DOHH2 (cell line): ENCODE measurements at regions not wholly inside any gene's neighbourhood (a gene's known extent, or its start where the extent isn't known, plus 50 kb on each side); places are given as distances from the start of the nearest gene placed in this dataset.

ENCODE experiments used
- H3F3A ChIP-seq: fragments of 200-600 bp; sonication (generic), shearing (Covaris generic); 2 replicates; pipeline ENCODE4 v1.6.0; 2016; ENCODE audit warnings: antibody characterized with exemption, mild to moderate bottlenecking; ENCODE audit not compliant: control insufficient read depth, insufficient read depth
- H3K27ac ChIP-seq: fragments of 200-600 bp; sonication (generic); 2 replicates; pipeline ENCODE4 v1.5.1; 2014; ENCODE audit warnings: low read depth, mild to moderate bottlenecking, low read length, moderate library complexity
- H3K27me3 ChIP-seq: fragments of 200-600 bp; sonication (generic); 2 replicates; pipeline ENCODE4 v1.6.1; 2014; ENCODE audit warnings: mild to moderate bottlenecking, low read length, mixed read lengths; ENCODE audit not compliant: control insufficient read depth
- H3K36me3 ChIP-seq: fragments of 200-600 bp; sonication (generic); 2 replicates; pipeline ENCODE4 v1.6.1; 2014; ENCODE audit warnings: mild to moderate bottlenecking, low read length, moderate library complexity, mixed read lengths; ENCODE audit not compliant: control insufficient read depth
- H3K4me1 ChIP-seq: fragments of 200-600 bp; sonication (generic); 2 replicates; pipeline ENCODE4 v1.6.1; 2014; ENCODE audit warnings: mild to moderate bottlenecking, low read length, mixed read lengths; ENCODE audit not compliant: control insufficient read depth
- H3K4me2 ChIP-seq: fragments of 200-600 bp; sonication (generic); 2 replicates; pipeline ENCODE4 v1.6.0; 2014; ENCODE audit warnings: mild to moderate bottlenecking, low read length, moderate library complexity
- H3K4me3 ChIP-seq: fragments of 200-600 bp; sonication (generic); 2 replicates; pipeline ENCODE4 v1.5.1; 2014; ENCODE audit warnings: mild to moderate bottlenecking, low read length, mixed read lengths
- H3K79me2 ChIP-seq: fragments of 200-600 bp; sonication (generic); 2 replicates; pipeline ENCODE4 v1.6.1; 2014; ENCODE audit warnings: mild to moderate bottlenecking, low read length, mixed read lengths; ENCODE audit not compliant: control insufficient read depth
- H3K9me2 ChIP-seq: fragments of 200-600 bp; sonication (generic); replicated peaks from 2 replicates; pipeline ENCODE4 v1.6.1; 2014; ENCODE audit warnings: mild to moderate bottlenecking, low read length, mixed read lengths; ENCODE audit not compliant: control insufficient read depth
- H3K9me3 ChIP-seq: fragments of 200-600 bp; sonication (generic); 2 replicates; pipeline ENCODE4 v1.6.1; 2014; ENCODE audit warnings: antibody characterized with exemption, low read length, mixed read lengths; ENCODE audit not compliant: control insufficient read depth, insufficient read depth
- H4K20me1 ChIP-seq: fragments of 200-600 bp; sonication (generic); 2 replicates; pipeline ENCODE4 v1.6.0; 2014; ENCODE audit warnings: low read depth, mild to moderate bottlenecking, antibody characterized with exemption, low read length, moderate library complexity; ENCODE audit not compliant: control insufficient read depth, insufficient read depth
- EZH2phosphoT487 ChIP-seq: fragments of 200-600 bp; sonication (generic); IDR thresholded peaks from 2 replicates; pipeline ENCODE4 v1.6.1; 2017; ENCODE audit warnings: borderline replicate concordance, mild to moderate bottlenecking, antibody characterized with exemption, low read length, moderate library complexity, mixed read lengths
- TF ChIP-seq, protein P1 (sequence below): fragments of 200-600 bp; sonication (generic); IDR thresholded peaks from one replicate; pipeline ENCODE4 v1.5.1; 2014; ENCODE audit warnings: antibody characterized with exemption, mild to moderate bottlenecking, low read depth, low read length; ENCODE audit not compliant: poor library complexity, severe bottlenecking

DNA sequence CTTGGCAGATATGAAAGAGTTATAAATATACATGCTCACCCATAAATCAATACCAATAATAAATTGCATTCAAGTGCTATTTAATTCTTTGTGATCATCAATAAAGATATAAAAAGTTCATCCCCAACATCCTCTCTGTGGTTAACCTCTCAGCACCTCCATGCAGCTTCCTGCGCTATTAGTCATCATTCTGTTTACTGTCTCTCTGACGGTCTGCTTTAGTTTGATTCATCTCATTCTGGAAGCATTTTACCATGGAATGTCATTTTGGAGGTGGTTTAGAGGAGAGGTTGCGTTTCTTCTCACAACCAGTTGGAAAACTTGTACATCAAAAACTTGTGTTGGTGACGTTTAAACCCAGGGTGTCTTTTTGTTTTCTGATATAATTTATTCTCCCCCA, 486.6 kb downstream of the BRINP1 start:
- H3K27ac ChIP-seq, result no peak overlapping the region
- H3K9me3 ChIP-seq, result no peaks in the 10 kb centered on the region
- no peaks in the 10 kb centered on the region for H4K20me1 ChIP-seq
- no peaks in the 10 kb centered on the region for H3F3A ChIP-seq
- no peak overlapping the region for H3K4me2 ChIP-seq
- H3K9me2 ChIP-seq, result no peaks in the 10 kb centered on the region
- no peaks in the 10 kb centered on the region for H3K4me1 ChIP-seq
- H3K79me2 ChIP-seq, result no peaks in the 10 kb centered on the region
- no peak overlapping the region for H3K4me3 ChIP-seq
- H3K36me3 ChIP-seq, result no peaks in the 10 kb centered on the region
- no peaks in the 10 kb centered on the region for H3K27me3 ChIP-seq
- TF ChIP-seq, protein P1, sequence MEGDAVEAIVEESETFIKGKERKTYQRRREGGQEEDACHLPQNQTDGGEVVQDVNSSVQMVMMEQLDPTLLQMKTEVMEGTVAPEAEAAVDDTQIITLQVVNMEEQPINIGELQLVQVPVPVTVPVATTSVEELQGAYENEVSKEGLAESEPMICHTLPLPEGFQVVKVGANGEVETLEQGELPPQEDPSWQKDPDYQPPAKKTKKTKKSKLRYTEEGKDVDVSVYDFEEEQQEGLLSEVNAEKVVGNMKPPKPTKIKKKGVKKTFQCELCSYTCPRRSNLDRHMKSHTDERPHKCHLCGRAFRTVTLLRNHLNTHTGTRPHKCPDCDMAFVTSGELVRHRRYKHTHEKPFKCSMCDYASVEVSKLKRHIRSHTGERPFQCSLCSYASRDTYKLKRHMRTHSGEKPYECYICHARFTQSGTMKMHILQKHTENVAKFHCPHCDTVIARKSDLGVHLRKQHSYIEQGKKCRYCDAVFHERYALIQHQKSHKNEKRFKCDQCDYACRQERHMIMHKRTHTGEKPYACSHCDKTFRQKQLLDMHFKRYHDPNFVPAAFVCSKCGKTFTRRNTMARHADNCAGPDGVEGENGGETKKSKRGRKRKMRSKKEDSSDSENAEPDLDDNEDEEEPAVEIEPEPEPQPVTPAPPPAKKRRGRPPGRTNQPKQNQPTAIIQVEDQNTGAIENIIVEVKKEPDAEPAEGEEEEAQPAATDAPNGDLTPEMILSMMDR, result no peak
- TF ChIP-seq EZH2phosphoT487, result no peak

DNA sequence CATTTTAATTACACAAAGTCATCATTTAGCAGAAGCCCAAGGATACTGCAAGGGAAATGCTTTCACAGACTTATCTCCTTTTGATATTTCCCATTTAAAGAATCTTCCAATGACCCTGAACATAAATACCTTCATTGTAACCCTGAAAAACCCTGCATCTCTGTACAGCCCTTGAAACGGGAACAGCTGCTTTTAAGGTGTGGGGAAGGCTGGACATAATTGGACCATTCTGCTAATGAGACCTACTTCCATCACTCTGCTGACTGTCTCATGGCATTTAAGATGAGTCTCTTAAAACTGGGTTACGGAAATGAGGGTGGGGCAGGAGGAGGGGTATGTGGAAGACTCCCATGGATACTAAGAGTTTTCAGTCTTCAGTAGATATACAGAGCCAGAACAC, 485.8 kb downstream of the BRINP1 start:
- Histone ChIP-seq H3K4me2 (no peak overlapping the region), H3K9me3 (no peaks in the 10 kb centered on the region), H4K20me1 (no peaks in the 10 kb centered on the region), H3F3A (no peaks in the 10 kb centered on the region), H3K27me3 (no peaks in the 10 kb centered on the region), H3K4me1 (no peaks in the 10 kb centered on the region), H3K79me2 (no peaks in the 10 kb centered on the region), H3K9me2 (no peaks in the 10 kb centered on the region), H3K4me3 (no peak overlapping the region), H3K27ac (no peak overlapping the region), H3K36me3 (no peaks in the 10 kb centered on the region)
- TF ChIP-seq EZH2phosphoT487, result no peak
- TF ChIP-seq, protein P1, result no peak

DNA sequence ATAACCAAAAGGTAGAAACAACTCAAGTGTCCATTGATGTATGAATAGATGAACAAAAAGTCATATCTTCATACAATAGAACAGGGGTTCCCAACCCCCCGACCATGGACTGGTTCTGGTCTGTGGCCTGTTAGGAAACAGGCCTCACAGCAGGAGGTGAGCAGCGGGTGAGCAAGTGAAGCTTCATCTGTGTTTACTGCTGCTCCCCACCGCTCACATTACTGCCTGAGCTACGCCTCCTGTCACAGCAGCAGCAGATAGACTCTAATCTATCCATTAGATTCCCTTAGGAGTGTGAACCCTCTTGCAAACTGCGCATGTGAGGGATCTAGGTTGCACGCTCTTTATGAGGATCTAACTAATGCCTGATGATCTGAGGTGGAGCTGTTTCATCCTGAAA, 478.0 kb downstream of the BRINP1 start:
- H3K4me2 ChIP-seq, result no peak overlapping the region
- no peaks in the 10 kb centered on the region for H4K20me1 ChIP-seq
- H3K27me3 ChIP-seq, result no peaks in the 10 kb centered on the region
- H3K9me3 ChIP-seq, result no peaks in the 10 kb centered on the region; the same call in 1 of the 2 replicates
- no peaks in the 10 kb centered on the region for H3K9me2 ChIP-seq
- no peak overlapping the region for H3K4me3 ChIP-seq
- no peaks in the 10 kb centered on the region for H3F3A ChIP-seq
- H3K27ac ChIP-seq, result no peak overlapping the region
- no peaks in the 10 kb centered on the region for H3K36me3 ChIP-seq
- no peak for TF ChIP-seq EZH2phosphoT487
- TF ChIP-seq, protein P1, result no peak
- H3K79me2 ChIP-seq, result no peaks in the 10 kb centered on the region
- H3K4me1 ChIP-seq, result no peaks in the 10 kb centered on the region
